ENCODE measurements at regions not wholly inside any gene's neighbourhood (a gene's known extent, or its start where the extent isn't known, plus 50 kb on each side); places are given as distances from the start of the nearest gene placed in this dataset.
"Not testable (repeated sequence)": the region's sequence is repeated elsewhere in the genome, so short reads cannot be mapped to it uniquely, and the experiment has no call there.

- no peak overlapping the region for H2AFZ ChIP-seq
- H3K36me3 ChIP-seq (ENCODE audit: control insufficient read depth, insufficient read depth, low read length), result no peaks in the 10 kb centered on the region
- H3K27ac ChIP-seq, result no peak overlapping the region
- H3K4me1 ChIP-seq, result peaks cover 18% of the 10 kb centered on the region
- no peaks in the 10 kb centered on the region for H3K27me3 ChIP-seq (ENCODE audit: control insufficient read depth, insufficient read depth, low read length)
- TF ChIP-seq, protein P1, sequence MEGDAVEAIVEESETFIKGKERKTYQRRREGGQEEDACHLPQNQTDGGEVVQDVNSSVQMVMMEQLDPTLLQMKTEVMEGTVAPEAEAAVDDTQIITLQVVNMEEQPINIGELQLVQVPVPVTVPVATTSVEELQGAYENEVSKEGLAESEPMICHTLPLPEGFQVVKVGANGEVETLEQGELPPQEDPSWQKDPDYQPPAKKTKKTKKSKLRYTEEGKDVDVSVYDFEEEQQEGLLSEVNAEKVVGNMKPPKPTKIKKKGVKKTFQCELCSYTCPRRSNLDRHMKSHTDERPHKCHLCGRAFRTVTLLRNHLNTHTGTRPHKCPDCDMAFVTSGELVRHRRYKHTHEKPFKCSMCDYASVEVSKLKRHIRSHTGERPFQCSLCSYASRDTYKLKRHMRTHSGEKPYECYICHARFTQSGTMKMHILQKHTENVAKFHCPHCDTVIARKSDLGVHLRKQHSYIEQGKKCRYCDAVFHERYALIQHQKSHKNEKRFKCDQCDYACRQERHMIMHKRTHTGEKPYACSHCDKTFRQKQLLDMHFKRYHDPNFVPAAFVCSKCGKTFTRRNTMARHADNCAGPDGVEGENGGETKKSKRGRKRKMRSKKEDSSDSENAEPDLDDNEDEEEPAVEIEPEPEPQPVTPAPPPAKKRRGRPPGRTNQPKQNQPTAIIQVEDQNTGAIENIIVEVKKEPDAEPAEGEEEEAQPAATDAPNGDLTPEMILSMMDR (IDR thresholded peaks at IDR 0.05), result no peak
- H3K9me3 ChIP-seq (ENCODE audit: control insufficient read depth, low read length), result no peaks in the 10 kb centered on the region
- no peak overlapping the region for H3K4me2 ChIP-seq (ENCODE audit: low read length)
- H3K4me3 ChIP-seq (ENCODE audit: low read depth, low read length), result no peak overlapping the region
- no peak overlapping the region for H3K9ac ChIP-seq
- H3K79me2 ChIP-seq, result no peaks in the 10 kb centered on the region
Observed at GRCh38 chr9:110130211-110130610, 77.7 kb downstream of the C9orf152 start.

DNA sequence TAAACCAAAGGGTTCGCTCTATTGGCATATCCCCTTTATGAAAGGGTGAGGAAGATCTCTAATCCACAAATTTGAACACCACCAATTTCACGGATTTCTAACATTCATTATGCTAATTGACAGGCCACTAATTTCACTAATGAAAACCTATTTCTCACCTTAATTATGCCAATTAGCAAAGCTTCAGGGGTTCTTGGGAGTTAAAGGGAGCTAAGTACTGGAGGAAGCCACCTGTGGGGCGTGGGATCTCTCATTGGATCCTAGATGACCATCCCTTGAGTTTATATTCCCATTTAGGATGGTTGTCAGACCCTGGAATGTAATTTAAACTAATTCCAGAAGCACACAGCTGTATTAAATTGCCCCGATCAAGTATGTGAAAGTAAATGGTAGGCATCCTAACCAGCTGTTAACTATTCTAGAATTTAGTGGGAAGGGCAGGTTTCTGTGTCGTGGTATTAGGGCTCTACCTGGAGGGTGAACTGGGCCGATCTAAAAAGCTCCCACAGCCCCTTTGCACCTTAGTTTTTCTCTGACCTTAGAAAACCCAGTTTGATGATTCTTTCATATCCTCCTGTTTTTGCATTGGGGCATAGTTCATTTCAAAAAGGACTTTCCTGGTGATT lies 77.1 kb downstream of the C9orf152 start:
- H2AFZ ChIP-seq, result no peak overlapping the region
- H3K79me2 ChIP-seq, result no peaks in the 10 kb centered on the region
- H3K4me3 ChIP-seq (ENCODE audit: low read depth, low read length), result no peak overlapping the region
- H3K27me3 ChIP-seq (ENCODE audit: control insufficient read depth, insufficient read depth, low read length), result no peaks in the 10 kb centered on the region
- H3K27ac ChIP-seq, result no peak overlapping the region
- peaks cover 17% of the 10 kb centered on the region for H3K4me1 ChIP-seq
- H3K9me3 ChIP-seq (ENCODE audit: control insufficient read depth, low read length), result no peaks in the 10 kb centered on the region
- H3K36me3 ChIP-seq (ENCODE audit: control insufficient read depth, insufficient read depth, low read length), result no peaks in the 10 kb centered on the region
- no peak overlapping the region for H3K9ac ChIP-seq
- TF ChIP-seq, protein P1 (IDR thresholded peaks at IDR 0.05), result no peak
- peak overlapping the region; percentile 61 for H3K4me2 ChIP-seq (ENCODE audit: low read length)

- H3K79me2 ChIP-seq, result no peaks in the 10 kb centered on the region
- no peak overlapping the region for H2AFZ ChIP-seq
- no peaks in the 10 kb centered on the region for H3K9me3 ChIP-seq (ENCODE audit: control insufficient read depth, low read length)
- H3K27me3 ChIP-seq (ENCODE audit: control insufficient read depth, insufficient read depth, low read length), result no peaks in the 10 kb centered on the region
- no peak overlapping the region for H3K4me3 ChIP-seq (ENCODE audit: low read depth, low read length)
- TF ChIP-seq, protein P1 (IDR thresholded peaks at IDR 0.05), result no peak
- no peak overlapping the region for H3K9ac ChIP-seq
- no peaks in the 10 kb centered on the region for H3K36me3 ChIP-seq (ENCODE audit: control insufficient read depth, insufficient read depth, low read length)
- H3K4me1 ChIP-seq, result peaks cover 13% of the 10 kb centered on the region
- peak overlapping the region; percentile 61 for H3K4me2 ChIP-seq (ENCODE audit: low read length)
- H3K27ac ChIP-seq, result no peak overlapping the region
Observed at GRCh38 chr9:110131499-110131898, 76.5 kb downstream of the C9orf152 start.

- H3K79me2 ChIP-seq; H2AFZ ChIP-seq; H3K9ac ChIP-seq; H3K27ac ChIP-seq; H3K4me3 ChIP-seq (ENCODE audit: low read depth, low read length); H3K36me3 ChIP-seq (ENCODE audit: control insufficient read depth, insufficient read depth, low read length); H3K27me3 ChIP-seq (ENCODE audit: control insufficient read depth, insufficient read depth, low read length); H3K9me3 ChIP-seq (ENCODE audit: control insufficient read depth, low read length); H3K4me2 ChIP-seq (ENCODE audit: low read length): not testable (repeated sequence)
- H3K4me1 ChIP-seq, result peaks cover 11% of the 10 kb centered on the region
Observed at GRCh38 chr9:110132531-110132930, 75.4 kb downstream of the C9orf152 start.

- no peaks in the 10 kb centered on the region for H3K27me3 ChIP-seq (ENCODE audit: control insufficient read depth, insufficient read depth, low read length)
- H3K4me3 ChIP-seq (ENCODE audit: low read depth, low read length), result no peak overlapping the region
- no peaks in the 10 kb centered on the region for H3K79me2 ChIP-seq
- no peak overlapping the region for H3K27ac ChIP-seq
- no peak overlapping the region for H2AFZ ChIP-seq
- H3K9ac ChIP-seq, result no peak overlapping the region
- no peak overlapping the region for H3K4me2 ChIP-seq (ENCODE audit: low read length)
- TF ChIP-seq, protein P1 (IDR thresholded peaks at IDR 0.05), result no peak
- peaks cover 11% of the 10 kb centered on the region for H3K4me1 ChIP-seq
- H3K9me3 ChIP-seq (ENCODE audit: control insufficient read depth, low read length), result no peaks in the 10 kb centered on the region
- H3K36me3 ChIP-seq (ENCODE audit: control insufficient read depth, insufficient read depth, low read length), result no peaks in the 10 kb centered on the region
Observed at GRCh38 chr9:110133059-110133458, 74.9 kb downstream of the C9orf152 start.

Data from parathyroid adenoma (tissue), 2 donors.